Omental fat pad (tissue), 3 donors: ENCODE measurements at regions not wholly inside any gene's neighbourhood (a gene's known extent, or its start where the extent isn't known, plus 50 kb on each side); places are given as distances from the start of the nearest gene placed in this dataset.

Experiments
- ATAC-seq: fragments of 150-250 bp; one replicate; pipeline ENCODE4 v1.9.1; 2016; ENCODE audit warnings: mild to moderate bottlenecking, moderate library complexity; ENCODE audit not compliant: low FRiP score
- DNase-seq: peaks from one replicate; pipeline ENCODE4 v3.0.0-alpha.2; 2019; ENCODE audit warnings: low spot score
- TF ChIP-seq, protein P1 (sequence below), 3 donors: fragments of 450-650 bp; IDR thresholded peaks; one replicate each; pipeline ENCODE4 v1.5.1; 2016 to 2017; ENCODE audit warnings: antibody characterized with exemption in 3 of 3, mild to moderate bottlenecking in 3 of 3, moderate library complexity in 2 of 3

DNA sequence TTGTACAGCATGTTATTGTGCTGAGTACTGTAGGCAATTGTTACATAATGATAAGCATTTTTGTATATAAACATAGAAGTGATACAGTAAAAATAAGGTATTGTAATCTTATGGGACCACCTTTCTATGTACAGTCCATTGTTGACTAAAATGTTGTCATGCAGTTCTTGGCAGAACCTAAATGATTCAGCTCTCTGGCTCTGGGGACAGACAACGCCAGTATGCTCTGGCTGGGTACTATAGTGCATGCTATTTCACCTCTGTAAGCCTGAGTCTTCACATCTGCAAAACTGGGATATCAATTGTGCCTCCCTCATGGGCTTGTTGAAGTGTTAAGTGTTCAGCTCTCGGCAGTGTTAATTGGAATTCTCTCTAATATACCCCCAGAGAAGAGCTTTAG lies 674.3 kb downstream of the INHBA start:
- TF ChIP-seq, protein P1, sequence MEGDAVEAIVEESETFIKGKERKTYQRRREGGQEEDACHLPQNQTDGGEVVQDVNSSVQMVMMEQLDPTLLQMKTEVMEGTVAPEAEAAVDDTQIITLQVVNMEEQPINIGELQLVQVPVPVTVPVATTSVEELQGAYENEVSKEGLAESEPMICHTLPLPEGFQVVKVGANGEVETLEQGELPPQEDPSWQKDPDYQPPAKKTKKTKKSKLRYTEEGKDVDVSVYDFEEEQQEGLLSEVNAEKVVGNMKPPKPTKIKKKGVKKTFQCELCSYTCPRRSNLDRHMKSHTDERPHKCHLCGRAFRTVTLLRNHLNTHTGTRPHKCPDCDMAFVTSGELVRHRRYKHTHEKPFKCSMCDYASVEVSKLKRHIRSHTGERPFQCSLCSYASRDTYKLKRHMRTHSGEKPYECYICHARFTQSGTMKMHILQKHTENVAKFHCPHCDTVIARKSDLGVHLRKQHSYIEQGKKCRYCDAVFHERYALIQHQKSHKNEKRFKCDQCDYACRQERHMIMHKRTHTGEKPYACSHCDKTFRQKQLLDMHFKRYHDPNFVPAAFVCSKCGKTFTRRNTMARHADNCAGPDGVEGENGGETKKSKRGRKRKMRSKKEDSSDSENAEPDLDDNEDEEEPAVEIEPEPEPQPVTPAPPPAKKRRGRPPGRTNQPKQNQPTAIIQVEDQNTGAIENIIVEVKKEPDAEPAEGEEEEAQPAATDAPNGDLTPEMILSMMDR (IDR thresholded peaks at IDR 0.05), result no peak
- no peak for ATAC-seq
- no peak for DNase-seq

DNA sequence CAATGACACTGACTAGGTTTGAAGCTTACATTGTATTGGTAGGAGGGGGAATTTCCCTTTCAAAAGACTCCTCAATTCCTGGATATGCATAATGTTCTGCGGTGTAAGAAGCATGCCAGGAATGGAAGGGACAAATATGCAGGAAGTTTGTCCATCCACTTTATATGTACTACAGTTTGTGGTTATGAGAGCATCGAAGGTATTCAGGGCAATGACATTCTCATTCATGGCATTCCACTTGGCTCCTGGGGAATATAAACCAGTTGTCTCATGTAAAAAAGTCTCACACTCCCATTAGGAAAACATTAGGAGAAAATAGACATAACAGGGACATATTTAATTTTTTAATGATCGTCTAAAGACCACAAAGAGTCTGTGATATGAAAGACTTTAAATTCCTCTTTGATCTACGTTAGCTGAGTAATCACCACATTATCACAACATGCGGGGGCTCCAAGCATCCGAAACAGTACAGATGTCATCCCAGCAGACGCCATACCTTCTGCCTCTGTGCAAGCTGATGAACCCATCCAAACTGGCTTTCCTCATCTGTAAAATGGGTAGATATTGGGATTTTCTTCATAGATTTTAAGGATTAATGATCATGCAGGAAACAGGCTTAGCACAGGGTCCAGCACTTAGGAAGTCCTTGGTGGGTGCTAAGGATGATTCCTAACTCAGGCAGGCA lies 675.3 kb downstream of the INHBA start:
- TF ChIP-seq, protein P1 (IDR thresholded peaks at IDR 0.05), result no peak
- no peak for ATAC-seq
- no peak for DNase-seq

DNA sequence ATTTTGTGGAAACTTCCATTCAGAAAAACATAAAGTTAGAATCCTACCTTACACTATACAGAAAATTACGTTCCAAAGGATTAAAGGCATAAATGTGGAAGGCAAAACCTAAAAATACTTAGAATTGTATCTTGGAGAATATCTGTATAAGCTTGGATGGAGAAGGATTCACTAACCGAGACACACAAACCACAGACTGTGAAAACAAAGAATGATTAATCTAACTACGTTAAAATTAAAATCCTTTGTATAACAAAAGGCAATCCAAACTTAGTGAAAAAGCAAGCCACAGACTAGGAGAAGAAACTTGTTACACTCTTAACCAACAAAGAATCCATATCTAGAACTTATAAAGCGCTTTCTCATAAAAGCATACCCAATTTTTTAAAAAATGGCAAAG lies 678.8 kb downstream of the INHBA start:
- ATAC-seq (no peak), DNase-seq (no peak)
- TF ChIP-seq, protein P1 (IDR thresholded peaks at IDR 0.05), result no peak

DNA sequence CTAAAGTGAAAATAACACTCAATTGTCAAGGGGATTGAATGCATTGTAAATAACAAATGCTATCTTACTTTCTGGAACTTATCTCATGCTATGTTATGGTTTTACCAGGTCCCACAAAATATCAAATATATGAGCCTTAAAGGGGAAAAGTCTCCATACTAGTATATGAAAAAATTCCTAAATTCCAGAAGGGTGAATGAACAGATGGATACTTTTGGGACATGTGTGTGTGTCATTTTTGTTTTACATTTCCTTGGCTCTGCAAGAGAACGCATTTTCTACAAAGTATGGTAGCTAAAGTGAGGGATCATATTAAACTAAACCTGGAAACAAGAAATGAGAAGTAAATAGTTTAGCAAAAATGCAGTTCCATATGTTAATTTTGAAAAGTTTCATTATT lies 682.8 kb downstream of the INHBA start:
- ATAC-seq, result no peak
- TF ChIP-seq, protein P1 (IDR thresholded peaks at IDR 0.05), result no peak
- no peak for DNase-seq

DNA sequence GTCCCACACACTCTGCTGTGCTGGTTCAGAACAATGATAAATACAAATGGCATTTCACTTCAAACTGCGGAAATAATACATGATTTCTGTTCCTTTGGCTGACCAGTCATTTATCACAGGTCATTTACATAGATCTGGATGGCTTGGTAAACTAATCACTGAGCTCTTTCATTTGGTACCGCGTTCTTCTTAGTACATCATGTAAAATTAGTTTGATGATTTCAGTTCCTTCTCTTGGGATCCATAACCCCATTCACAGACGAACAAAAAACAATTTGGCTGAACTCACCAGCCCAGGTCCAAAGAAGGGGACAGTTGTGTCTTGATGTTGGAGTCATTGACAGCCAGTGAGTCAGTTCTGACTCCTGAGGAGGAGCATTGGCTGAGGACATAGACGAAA lies 689.8 kb downstream of the INHBA start:
- ATAC-seq, result no peak
- no peak for DNase-seq
- TF ChIP-seq, protein P1 (IDR thresholded peaks at IDR 0.05), result no peak

DNA sequence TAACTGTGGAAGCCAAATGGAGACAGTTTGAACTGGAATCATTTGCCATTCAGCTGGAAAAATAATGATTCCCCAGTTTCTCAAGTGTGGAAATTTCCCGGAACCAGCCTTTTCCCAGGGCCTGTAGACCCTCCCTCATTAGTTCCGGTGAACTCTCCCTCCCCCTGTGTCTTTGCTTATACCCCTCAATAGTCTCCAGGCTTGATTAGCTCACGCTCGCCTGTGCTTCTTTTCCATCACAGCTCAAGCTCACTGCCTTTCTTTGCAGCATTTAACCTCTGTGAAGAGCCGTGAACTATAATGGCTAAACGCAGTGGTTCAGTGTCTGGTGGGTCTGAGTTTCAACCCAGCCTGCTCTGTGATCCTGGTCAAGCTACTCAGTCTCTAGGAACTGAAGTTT lies 690.8 kb downstream of the INHBA start:
- ATAC-seq, result no peak
- TF ChIP-seq, protein P1 (IDR thresholded peaks at IDR 0.05), result no peak
- DNase-seq, result no peak

DNA sequence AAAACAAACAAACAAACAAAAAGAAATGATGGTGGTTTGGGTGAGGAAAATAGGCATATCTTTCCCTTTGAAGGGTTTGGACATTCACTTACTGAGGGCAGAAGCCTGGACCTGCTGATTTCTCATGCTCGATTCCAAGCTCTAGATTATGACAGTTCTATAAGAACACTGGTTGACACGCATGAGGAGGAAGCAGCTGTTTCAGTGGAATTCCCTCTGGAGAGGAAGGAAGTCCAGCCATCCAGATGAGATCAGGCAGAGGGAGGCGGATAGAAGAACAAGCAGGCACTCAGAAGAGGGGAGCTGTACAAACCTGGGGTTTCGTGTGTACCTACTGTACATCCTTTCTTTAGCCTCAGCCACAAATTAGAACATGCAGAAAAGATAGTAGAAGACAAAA lies 691.9 kb downstream of the INHBA start:
- TF ChIP-seq, protein P1 (IDR thresholded peaks at IDR 0.05), result no peak
- DNase-seq (no peak), ATAC-seq (no peak)
